Lower leg skin (tissue), 4 donors: ENCODE measurements at regions not wholly inside any gene's neighbourhood (a gene's known extent, or its start where the extent isn't known, plus 50 kb on each side); places are given as distances from the start of the nearest gene placed in this dataset.

Source experiments
- DNase-seq, 2 donors: peaks; one replicate each; pipeline ENCODE4 v3.0.0-alpha.2; 2019; ENCODE audit warnings: low spot score in 2 of 2
- H3K4me3 ChIP-seq: fragments of 200-600 bp; sonication (generic); 2 replicates; pipeline ENCODE4 v1.5.1; 2017; ENCODE audit warnings: mild to moderate bottlenecking, low read depth; ENCODE audit not compliant: poor library complexity, severe bottlenecking
- CTCF ChIP-seq, 3 donors: fragments of 450-650 bp; IDR thresholded peaks; one replicate each; pipeline ENCODE4 v1.5.1; 2016; ENCODE audit warnings: antibody characterized with exemption in 3 of 3, mild to moderate bottlenecking in 3 of 3, moderate library complexity in 2 of 3
- POLR2A ChIP-seq, 2 donors: fragments of 450-650 bp; IDR thresholded peaks; one replicate each; pipeline ENCODE4 v1.6.1; 2016 to 2017; ENCODE audit warnings: antibody characterized with exemption in 2 of 2, mild to moderate bottlenecking in 1 of 2, moderate library complexity in 1 of 2
- WGBS, 2 donors: methylation state at CpG; one replicate each; pipeline ENCODE4 v1.1.5; 2018; 5-methylcytosine and 5-hydroxymethylcytosine counted together
- intact Hi-C: fragments of 100-400 bp; cut with DNase I; formaldehyde crosslinking; loops from one replicate; pipeline ENCODE4 v1.15.0; 2023; ENCODE audit warnings: low total_unique reads

- H3K4me3 ChIP-seq: no peak overlapping the region
- no peak for DNase-seq
- intact Hi-C loops: no loop called here
- WGBS, 2 donors: 46 to 53% methylated on average over 3 of the region's 3 CpGs
- TF ChIP-seq POLR2A (IDR thresholded peaks at IDR 0.05) (no peak), CTCF (IDR thresholded peaks at IDR 0.05) (no peak)
Observed at GRCh38 chr3:104510131-104510849, 856.4 kb upstream of the ALCAM start.

GRCh38 chr3:104514371-104514770 lies 852.3 kb upstream of the ALCAM start:
- intact Hi-C loops: no loop called here
- DNase-seq: no peak
- WGBS, 2 donors: 83 to 93% methylated on average over 1 of the region's 1 CpG
- no peak for TF ChIP-seq POLR2A (IDR thresholded peaks at IDR 0.05)
- TF ChIP-seq CTCF (IDR thresholded peaks at IDR 0.05): no peak
- no peak overlapping the region for H3K4me3 ChIP-seq

- no peak for DNase-seq
- TF ChIP-seq POLR2A (IDR thresholded peaks at IDR 0.05): no peak
- no peak for TF ChIP-seq CTCF (IDR thresholded peaks at IDR 0.05)
- 93 to 96% methylated on average over 3 of the region's 3 CpGs for WGBS, 2 donors
- no peak overlapping the region for H3K4me3 ChIP-seq
- intact Hi-C loops: no loop called here
Observed at GRCh38 chr3:104514776-104515175, 851.9 kb upstream of the ALCAM start.

GRCh38 chr3:104519068-104519467 lies 847.6 kb upstream of the ALCAM start:
- DNase-seq: no peak
- no peak for TF ChIP-seq POLR2A (IDR thresholded peaks at IDR 0.05)
- TF ChIP-seq CTCF (IDR thresholded peaks at IDR 0.05): no peak
- WGBS, 2 donors: 58 to 73% methylated on average over 4 of the region's 4 CpGs
- intact Hi-C loops: no loop called here
- H3K4me3 ChIP-seq: no peak overlapping the region

GRCh38 chr3:104519468-104520227 lies 847.1 kb upstream of the ALCAM start:
- WGBS, 2 donors: 22 to 49% methylated on average over 4 of the region's 4 CpGs
- DNase-seq: no peak
- intact Hi-C loops: no loop called here
- H3K4me3 ChIP-seq: no peak overlapping the region
- TF ChIP-seq CTCF (IDR thresholded peaks at IDR 0.05): no peak
- no peak for TF ChIP-seq POLR2A (IDR thresholded peaks at IDR 0.05)
